Renal cortex interstitium (tissue), 11 donors: ENCODE measurements at regions not wholly inside any gene's neighbourhood (a gene's known extent, or its start where the extent isn't known, plus 50 kb on each side); places are given as distances from the start of the nearest gene placed in this dataset.

Source experiments
- DNase-seq, 11 donors: peaks; one replicate each; pipeline ENCODE4 v3.0.0-alpha.2; 2013; ENCODE audit warnings: low read depth in 9 of 11, low spot score in 4 of 11; ENCODE audit errors: extremely low read depth in 1 of 11

- DNase-seq: no peak
Measured at GRCh38 chr3:72316501-72317279, 531.6 kb downstream of the SHQ1 start.

- no peak for DNase-seq
Measured at GRCh38 chr3:72313308-72313707, 528.4 kb upstream of the PROK2 start.

GRCh38 chr3:72312339-72312738 lies 527.4 kb upstream of the PROK2 start:
- DNase-seq: no peak

GRCh38 chr3:72311425-72311824 lies 526.5 kb upstream of the PROK2 start:
- DNase-seq: no peak

- peak in 6 of 11 donors; percentile 35 to 62 (median 46) for DNase-seq
Measured at GRCh38 chr3:72310419-72311380, 525.8 kb upstream of the PROK2 start.

- DNase-seq: no peak
Measured at GRCh38 chr3:72309661-72310418, 524.9 kb upstream of the PROK2 start.

- no peak for DNase-seq
Measured at GRCh38 chr3:72308641-72309040, 523.7 kb upstream of the PROK2 start.

- DNase-seq: no peak
Measured at GRCh38 chr3:72307438-72308115, 522.6 kb upstream of the PROK2 start.

- peak; percentile 50 to 92 (median 83) for DNase-seq
Measured at GRCh38 chr3:72306800-72307341, 521.9 kb upstream of the PROK2 start.

GRCh38 chr3:72303926-72304325 lies 519.0 kb upstream of the PROK2 start:
- no peak for DNase-seq

- DNase-seq: no peak
Measured at GRCh38 chr3:72301779-72302178, 516.8 kb upstream of the PROK2 start.

- DNase-seq: no peak
Measured at GRCh38 chr3:72300621-72301020, 515.7 kb upstream of the PROK2 start.

- DNase-seq: no peak
Measured at GRCh38 chr3:72299823-72300222, 514.9 kb upstream of the PROK2 start.

GRCh38 chr3:72299321-72299802 lies 514.4 kb upstream of the PROK2 start:
- DNase-seq: no peak

GRCh38 chr3:72298201-72299152 lies 513.5 kb upstream of the PROK2 start:
- no peak for DNase-seq

GRCh38 chr3:72297481-72297880 lies 512.5 kb upstream of the PROK2 start:
- no peak for DNase-seq

GRCh38 chr3:72296477-72297111 lies 511.6 kb upstream of the PROK2 start:
- no peak for DNase-seq
